Hematopoietic multipotent progenitor cell (in vitro differentiated cells): ENCODE measurements at regions not wholly inside any gene's neighbourhood (a gene's known extent, or its start where the extent isn't known, plus 50 kb on each side); places are given as distances from the start of the nearest gene placed in this dataset.
A peak's percentile ranks its signal among the peaks of the same experiment; 100 is the strongest.

Experiments used
- DNase-seq, 3 donors: peaks; one replicate each; pipeline ENCODE4 v3.0.0-alpha.2; 2011 to 2015; ENCODE audit warnings: low read depth in 2 of 3, low spot score in 2 of 3

DNA sequence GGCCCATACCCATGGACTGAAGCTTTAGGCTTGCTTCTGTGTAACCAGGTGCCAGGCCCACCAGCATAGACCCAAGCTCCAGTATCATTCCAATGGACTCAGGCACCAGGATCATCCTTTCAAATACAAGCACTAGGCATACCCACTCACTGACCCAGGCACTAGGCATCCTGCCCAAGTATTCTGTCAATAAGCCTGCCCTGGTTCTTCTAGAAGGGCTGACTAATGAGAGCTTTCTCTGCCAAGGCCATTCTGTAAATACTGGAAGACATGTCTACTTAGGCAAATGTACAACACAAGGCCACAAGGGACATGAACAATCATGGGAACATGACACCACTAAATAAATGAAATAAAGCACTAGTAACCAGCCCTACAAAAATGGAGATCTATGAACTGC, 352.2 kb downstream of the FSCB start:
- no peak for DNase-seq

DNA sequence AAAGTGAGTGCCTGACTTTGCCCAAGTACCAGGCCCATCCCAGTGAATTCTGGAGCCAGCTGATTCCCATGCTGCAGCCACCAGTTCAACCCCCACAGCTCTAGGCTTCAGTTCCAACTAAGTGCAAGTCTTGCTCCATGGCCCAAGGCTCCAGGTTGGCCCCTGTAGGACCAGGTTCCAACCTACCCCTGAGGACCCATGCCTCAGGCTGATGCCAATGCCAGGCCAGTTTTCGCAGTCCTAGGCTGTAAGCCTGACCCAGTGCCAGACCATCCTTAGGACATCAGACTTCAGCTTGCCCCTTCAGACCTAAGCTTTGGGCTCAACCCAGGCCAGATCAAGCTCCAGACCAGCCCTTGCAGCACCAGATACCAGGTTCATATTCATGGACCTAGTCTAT, 352.6 kb downstream of the FSCB start:
- no peak for DNase-seq

DNA sequence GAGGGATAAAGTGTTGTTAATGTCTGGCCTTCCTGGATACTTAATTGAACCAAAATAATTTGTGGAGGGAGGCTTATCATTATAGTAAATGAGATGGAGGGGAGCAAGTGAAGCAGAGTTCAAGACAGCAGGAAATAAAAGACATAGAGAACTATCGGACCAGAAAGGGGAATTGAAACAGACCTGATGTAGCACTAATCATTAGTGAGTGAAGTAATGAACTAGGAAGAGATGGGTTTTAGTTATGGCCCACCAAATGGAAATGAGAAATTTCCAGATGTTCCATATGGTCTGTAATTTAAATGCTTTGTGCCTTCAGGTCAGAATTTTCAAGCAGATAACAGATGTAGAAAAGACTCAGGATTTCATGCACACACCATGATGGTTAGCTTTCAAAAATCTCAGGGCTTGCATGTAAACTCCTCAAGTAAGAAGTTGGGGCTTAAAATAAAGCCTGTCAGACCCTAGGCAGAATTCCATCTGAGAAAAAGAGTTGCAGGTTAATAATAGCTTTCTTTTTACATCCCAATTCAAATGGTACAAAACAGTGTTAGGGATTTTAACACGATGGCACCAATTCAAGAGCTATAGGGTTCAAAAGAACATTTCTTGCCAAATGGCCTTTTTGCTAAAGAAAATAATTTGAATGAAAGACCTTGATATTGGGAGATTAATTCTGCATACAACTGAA, 355.8 kb downstream of the FSCB start:
- no peak for DNase-seq

DNA sequence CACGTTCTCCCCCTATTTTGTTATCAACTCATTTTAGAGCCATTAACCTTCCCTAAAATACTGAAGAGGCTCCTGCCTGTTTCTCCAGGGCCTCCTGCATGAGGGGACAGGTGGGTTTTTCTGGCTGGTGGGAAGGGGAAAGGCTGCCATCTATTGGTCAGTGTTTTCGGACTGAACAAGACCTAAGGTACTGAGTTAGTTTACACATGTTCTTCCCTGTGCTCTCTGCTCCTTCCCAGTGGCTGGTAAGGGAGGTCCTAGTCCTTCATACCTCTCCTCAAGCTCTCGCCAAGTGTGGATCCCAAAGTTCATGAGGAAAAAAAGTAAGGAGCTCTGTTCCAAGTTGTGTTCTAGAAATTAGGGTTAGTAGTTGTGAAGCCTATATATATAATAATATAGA, 357.5 kb downstream of the FSCB start:
- peak in 2 of 3 donors; percentile 9 to 17 for DNase-seq

DNA sequence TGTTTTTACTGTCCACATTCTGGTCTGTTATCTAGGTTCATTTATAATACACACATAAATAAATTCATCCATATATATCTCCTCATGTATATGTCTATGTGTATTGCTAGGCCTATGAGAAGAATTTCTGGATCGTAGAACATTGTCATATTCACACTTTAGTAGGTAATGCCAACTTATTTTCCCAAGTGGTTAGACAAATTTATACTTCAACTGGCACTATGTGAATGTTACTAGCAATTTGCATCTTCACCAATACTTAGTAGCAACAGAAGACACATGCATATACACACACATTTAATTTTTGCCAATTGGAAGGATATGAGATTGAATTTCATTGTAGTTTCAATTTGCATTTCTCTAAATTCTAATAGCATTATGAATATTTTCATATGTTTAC, 365.1 kb downstream of the FSCB start:
- DNase-seq, result no peak

DNA sequence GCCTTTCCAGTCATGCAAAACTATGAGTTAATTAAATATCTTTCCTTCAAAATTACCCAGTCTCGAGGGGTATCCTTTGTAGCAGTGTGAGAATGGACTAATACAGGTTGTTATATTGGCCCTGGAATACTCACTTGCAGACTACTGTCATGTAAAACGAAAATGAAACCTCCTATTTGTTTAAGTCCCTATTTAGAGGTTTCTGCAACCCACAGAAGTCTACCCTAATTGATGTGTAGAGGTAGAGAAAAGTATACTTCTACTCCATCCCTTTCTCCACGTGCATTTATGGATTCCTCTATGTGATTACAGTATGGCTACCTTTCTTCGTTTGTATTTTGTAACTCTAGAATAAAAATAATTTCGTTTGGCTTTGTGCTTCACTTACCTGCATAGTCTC, 371.1 kb downstream of the FSCB start:
- no peak for DNase-seq

DNA sequence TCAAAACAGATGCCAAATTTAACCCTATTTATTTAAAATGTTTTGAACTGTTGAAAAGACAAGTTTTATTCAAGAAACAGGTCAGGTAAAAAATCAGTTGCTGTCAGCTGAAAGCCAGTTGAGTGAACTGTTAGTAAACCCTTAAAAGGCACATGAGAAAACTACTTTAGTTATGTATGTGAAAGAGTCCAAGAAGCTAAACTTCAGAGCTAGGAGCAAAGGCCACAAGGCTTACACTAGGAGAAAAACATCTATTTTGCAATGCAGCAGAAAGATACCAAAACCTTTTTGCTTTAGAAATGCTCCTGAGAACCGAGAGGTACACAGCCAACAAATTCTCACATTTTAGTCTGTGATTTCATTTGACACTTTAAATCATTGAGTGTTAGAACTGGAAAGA, 375.2 kb downstream of the FSCB start:
- DNase-seq, result no peak

DNA sequence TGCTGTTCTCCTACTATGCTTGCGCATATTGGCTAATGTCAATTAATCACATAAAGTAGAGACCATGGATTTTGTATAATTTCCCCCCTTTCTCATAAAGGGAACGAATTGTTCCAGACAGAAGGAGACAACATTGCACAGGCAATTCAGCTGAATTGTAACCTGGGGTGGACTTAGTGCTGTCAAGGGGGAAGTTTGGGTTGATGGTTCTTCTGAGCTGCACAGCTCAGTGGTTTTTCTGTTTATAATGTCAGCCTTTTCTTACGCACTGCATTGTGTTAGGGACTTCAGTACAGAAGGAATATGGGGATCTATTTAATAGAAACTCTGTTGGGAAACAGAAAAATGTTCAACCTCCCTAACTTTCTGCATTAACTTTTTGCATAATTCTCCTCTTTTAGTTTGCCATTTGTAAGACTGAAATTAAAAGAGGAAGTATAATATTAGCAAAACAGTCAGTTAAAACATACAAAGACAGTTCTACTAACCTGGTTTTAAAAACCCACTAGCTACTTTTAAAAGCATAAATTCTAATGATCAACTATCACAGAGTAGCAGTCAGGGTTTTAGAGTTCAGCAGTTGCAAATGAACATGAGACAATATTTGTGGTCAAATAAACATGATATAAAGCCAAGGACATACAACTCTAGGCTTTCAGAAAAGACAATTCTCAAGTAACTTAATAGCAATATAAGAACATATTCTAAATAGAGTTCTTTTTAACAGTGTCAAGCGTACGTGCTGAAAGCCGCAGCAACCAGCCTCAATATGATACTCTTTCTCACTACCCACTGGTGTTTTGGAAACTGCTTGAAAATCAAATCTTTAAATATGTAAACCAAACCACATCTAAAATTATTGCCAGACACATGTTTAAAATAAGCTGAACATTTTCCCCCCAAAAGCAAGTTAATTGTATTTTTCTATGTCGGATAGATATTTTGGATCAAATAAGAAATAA, 393.0 kb downstream of the FSCB start:
- no peak for DNase-seq

DNA sequence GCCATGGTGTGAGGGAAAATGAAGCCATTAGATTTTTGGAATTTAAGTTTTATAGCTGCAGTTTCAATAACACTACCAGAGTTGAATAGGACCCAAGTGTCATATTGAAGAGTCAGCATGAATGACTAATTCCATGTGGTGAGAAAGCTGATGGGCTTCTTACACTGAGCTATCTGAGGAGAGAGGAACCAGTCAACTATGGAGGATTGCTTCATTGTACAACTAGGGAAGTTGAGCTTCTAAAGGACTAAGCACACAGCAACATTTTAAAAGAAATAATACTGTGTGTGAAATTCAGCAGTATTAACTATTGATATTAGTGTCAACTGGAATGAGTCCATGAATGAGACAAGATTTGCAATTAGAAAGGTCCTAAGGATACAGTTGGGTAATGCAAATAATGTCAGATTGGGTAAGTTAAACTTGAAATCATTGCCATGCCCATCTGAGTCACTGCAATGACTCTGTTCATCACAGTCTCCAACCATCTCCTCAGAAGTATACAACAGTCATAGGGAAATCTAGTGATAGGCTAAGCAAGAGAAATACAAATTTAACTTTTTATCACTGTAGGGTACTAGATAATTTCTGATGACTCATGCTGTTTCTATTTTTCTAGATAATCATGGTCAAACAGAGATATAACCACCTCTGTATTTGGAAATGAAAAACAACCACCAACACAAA, 394.2 kb downstream of the FSCB start:
- DNase-seq, result no peak

DNA sequence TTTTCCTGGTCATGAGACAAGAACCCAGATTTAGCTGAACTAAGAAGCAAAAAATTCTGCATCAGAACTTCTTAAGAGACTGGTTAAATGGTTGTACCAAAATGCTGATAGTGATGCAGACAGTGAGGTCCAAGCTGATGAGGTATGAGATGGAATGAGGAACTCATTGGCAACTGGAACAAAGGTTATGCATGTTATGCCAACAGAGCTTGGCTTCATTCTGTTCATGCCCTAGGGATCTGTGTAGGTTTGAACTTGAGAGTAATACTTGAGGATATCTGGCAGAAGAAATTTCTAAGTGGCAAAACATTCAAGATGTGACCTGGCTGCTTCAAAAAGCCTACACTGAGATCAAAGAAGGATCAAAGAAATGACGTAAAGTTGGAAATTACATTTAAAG, 398.0 kb downstream of the FSCB start:
- no peak for DNase-seq

DNA sequence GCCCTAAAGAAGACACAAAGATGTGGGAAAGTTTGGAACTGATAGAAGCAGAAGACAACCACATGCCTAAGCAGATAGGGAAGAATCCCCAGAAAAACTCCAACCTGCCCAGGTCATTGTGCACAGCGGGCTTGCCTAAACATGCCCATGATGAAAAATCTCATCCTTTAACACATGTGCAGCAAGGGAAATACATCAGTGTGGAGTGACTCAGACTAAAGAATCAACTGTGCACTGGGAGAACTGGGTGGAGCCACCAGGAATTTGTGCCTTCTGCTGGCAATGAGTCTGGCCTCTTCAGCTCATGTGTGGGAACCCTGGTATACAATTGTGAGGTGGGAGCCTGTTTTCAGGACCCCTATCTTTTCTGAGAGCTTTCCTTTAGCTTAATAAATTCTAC, 398.5 kb downstream of the FSCB start:
- no peak for DNase-seq

DNA sequence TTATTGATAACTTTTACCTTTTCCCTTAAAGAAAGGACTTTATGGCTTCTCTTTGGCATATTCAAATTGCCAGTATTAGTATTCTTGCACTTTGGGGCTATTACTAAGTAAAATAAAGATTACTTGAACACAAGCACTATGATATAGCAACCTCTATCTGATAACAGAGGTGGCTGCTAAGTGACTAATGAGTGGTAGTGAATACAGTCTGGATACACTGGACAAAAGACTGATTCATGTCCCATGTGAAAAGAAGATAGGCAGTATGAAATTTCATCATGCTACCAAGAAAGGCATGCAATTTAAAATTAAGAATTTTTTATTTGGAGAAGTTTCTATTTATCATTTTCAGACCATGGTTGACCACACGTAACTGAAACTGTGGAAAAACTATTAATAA, 399.9 kb downstream of the FSCB start:
- no peak for DNase-seq

DNA sequence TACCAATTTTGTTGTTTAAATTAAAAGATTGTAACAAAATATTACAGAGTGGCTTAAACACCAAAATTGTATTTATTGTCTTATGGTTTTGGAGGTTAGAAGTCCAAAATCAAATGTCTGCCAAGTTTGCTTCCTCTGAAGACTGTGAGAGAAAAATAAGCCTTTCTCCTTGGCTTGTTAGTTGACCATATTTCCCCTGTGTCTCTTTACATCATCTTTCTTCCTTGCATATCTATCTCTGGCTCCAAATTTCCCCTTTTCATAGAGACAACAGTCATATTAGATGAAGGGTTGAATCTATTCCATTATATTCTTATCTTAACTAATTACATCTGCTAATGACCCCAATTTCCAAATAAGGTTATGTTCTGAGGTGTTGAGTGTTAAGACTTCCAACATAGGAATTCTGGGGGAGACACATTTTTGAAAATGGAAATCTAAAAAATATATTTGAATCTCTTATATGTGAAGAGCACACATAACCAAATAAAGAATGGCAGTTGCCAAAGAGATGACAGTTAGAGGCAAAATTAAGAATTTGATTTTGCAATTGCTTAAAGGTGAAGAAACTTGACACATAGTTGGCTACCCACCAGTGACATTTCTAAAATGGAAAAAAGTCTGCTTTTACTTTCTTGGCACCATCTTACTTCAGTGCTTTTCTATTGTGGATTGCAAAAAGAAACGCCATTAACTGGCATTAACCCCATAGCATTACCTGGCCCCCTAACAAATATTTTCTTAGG, 407.2 kb downstream of the FSCB start:
- DNase-seq, result no peak

DNA sequence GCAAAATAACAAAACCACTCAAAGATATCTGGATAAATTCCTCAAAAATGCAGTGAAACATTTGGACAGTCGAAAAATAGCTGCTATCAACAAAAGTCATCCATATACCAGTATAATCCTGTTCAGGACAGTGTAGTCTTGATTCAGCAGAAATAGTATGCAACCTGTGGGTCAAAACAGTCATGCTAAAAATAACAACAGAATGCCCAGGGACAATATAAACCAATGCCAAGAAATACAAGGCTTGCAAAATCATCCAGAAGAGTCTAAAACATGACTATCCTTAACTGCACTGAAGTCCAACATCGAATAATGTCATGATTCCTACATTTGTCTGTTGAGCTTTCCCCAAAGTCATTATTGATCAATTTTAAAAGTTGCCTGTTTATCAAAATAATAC, 425.9 kb downstream of the FSCB start:
- DNase-seq, result no peak

DNA sequence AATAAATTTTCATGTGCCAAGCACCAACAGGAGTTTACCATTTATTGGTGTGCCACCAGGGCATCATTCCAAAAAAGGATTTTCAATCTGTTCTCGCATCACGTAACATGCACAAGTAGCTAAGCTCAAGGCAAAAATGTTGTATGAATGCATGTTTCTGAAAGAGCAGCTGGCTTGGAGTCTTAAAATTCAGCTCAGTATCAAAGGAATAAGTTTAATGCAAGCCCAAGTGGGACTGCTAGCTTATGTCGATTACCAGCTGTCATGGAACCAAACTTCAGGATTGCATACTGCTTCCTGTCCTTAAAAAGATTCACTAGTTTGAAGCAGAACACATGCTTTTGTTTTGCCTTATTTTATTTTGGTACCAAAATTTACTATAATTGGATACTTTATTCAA, 437.0 kb downstream of the FSCB start:
- DNase-seq, result no peak

DNA sequence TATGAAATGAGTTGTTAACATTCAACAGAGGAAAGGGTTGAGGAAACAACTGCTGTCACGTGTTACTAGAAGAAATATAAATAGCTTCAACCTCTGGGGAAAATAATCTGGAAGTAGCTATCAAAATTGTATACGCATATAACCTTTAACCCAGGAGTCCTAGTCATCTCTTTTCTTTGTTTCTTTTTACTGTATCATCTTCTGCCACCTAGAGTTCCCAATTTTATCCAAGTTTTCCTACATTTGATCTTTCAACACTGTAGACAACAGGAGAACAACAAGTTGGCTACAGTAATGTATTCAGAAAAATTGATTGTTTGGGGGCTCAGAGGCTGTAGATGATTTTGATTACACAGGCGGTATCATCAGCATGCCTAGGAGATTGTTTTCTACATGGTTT, 453.7 kb downstream of the FSCB start:
- DNase-seq, result no peak

DNA sequence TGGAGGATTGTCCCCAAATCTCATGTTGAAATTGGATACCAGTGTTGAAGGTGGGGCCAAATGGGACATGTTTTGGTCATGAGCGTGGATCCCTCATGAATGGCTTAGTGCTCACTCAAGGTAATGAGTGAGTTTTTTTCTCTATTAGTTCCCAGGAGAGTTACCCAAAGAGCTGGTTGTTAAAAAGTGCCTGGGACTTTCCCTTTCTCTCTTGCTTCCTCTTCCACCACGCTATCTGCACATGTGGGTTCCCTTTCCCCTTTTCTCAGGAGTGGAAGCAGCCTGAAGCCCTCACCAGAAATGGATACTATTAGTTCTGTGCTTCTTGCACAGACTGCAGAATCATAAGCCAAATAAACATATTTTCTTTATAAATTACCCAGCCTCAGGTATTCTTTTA, 465.4 kb downstream of the FSCB start:
- DNase-seq, result no peak

DNA sequence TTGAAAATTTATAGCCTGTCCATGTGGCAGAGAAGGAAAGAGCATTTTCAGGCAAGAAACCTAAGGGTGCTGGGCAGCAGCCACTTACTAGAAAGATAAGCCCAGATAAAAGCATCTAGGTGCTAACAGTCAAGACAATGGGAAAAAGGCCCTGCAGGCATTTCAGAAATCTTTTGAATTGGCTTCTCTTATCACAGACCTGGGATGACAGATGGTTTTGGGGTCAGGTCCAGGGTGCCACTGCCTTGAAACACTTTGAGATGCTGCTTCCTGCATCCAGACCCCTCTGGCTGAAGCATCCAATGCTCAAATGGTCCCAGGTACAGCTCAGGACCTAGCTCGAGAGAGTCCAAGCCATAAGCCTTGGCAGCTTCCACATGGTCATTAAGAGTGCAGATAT, 466.5 kb downstream of the FSCB start:
- no peak for DNase-seq

DNA sequence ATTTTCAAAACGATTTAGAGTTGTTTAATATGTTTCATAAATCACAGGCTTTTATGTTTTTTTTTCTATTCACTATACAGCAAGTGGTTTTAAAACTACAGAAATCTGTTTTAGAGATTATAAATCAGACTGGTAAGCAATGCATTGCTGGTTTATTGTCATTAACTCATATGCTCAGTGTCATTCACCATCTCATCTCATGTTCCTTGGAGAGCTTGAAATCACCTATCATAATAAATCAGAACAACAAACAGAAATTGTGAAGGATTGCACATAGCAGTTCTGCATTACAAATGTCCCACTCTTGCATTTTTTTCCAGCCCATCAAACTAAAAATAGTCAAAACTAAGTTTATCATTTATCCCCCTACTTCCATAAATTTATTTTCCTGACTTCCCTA, 470.8 kb downstream of the FSCB start:
- no peak for DNase-seq

DNA sequence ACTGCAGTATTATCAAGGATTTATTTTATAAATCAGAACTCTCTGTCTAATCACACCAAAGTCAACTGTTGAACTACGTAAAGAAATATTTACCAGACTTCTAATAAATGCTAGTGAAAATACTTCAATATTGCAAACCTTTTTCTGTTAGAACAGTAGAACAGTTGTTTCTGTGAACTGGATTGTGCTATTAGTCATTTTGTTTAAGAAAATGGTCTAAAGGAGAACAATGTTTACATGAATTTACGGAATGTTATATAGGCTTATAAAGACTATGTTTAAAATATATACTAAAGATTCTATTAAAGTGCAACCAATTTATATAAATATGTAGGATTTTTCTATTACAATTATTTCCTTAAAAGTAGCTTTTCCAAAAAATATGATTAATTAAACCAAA, 471.4 kb downstream of the FSCB start:
- DNase-seq, result no peak

DNA sequence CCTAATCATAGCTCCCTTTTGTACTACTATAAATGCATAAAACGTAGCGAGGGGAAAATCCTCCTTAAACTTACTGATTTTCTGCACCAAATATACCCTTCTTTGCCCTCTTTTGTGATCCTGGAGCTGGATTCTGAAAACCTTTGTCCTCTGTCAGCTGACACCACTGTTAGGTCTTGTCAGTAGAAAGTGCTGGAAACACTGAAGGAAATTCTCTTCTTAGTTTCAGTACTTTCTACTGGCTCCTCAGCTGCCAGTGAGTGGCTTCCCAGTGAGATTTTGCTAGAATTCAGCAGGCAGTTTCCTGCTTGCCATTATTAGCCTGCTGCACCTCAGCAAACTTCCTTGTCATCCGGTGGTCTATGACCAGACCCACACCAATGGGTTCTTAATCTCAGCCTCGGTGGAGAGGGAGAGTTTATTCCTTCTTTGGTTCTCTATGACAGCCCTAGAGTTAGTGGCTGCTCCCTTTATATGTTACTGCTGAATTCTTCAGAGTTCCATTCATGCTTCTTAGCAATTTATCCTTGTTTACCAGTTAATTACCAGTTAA, 476.2 kb downstream of the FSCB start:
- DNase-seq, result no peak
